Astrocyte (in vitro differentiated cells and primary cell): ENCODE measurements at regions not wholly inside any gene's neighbourhood (a gene's known extent, or its start where the extent isn't known, plus 50 kb on each side); places are given as distances from the start of the nearest gene placed in this dataset.

Source experiments
- DNase-seq: peaks from one replicate; pipeline ENCODE4 v3.0.0-alpha.2; 2010; ENCODE audit warnings: low read depth
- FAIRE-seq: peaks from 2 replicates; lab custom pipeline; 2011; peaks lifted over from hg19 to GRCh38; lab: Jason Lieb, UNC
- H2AFZ ChIP-seq: 2 replicates; pipeline ENCODE4 v1.6.0; 2012; ENCODE audit warnings: low read depth, low read length, inconsistent platforms
- H3K27ac ChIP-seq: 2 replicates; pipeline ENCODE4 v1.5.1; 2011; ENCODE audit warnings: low read depth, low read length, inconsistent platforms
- H3K27me3 ChIP-seq: 2 replicates; pipeline ENCODE4 v1.6.0; 2011; ENCODE audit warnings: low read length, inconsistent platforms; ENCODE audit not compliant: insufficient read depth
- H3K36me3 ChIP-seq: 2 replicates; pipeline ENCODE4 v1.5.1; 2011; ENCODE audit warnings: low read length, inconsistent platforms; ENCODE audit not compliant: insufficient read depth
- H3K4me1 ChIP-seq: 2 replicates; pipeline ENCODE4 v1.5.1; 2011; ENCODE audit warnings: low read length, inconsistent platforms; ENCODE audit not compliant: insufficient read depth
- H3K4me2 ChIP-seq: 2 replicates; pipeline ENCODE4 v1.6.0; 2012; ENCODE audit warnings: low read length, inconsistent platforms
- H3K4me3 ChIP-seq: 2 replicates; pipeline ENCODE4 v1.5.1; 2011; ENCODE audit warnings: low read depth, mild to moderate bottlenecking, low read length, inconsistent platforms; ENCODE audit not compliant: insufficient read depth
- H3K79me2 ChIP-seq: 2 replicates; pipeline ENCODE4 v1.6.0; 2012; ENCODE audit warnings: mild to moderate bottlenecking, low read length, inconsistent platforms; ENCODE audit not compliant: insufficient read depth
- H3K9ac ChIP-seq: 2 replicates; pipeline ENCODE4 v1.6.0; 2012; ENCODE audit warnings: mild to moderate bottlenecking, low read length, inconsistent platforms
- H3K9me3 ChIP-seq: 2 replicates; pipeline ENCODE4 v1.5.1; 2012; ENCODE audit warnings: low read depth, mild to moderate bottlenecking, low read length, inconsistent platforms; ENCODE audit not compliant: insufficient read depth
- H4K20me1 ChIP-seq: 2 replicates; pipeline ENCODE4 v1.6.0; 2012; ENCODE audit warnings: low read length, inconsistent platforms; ENCODE audit not compliant: insufficient read depth
- H3K27ac Mint-ChIP-seq: one replicate; pipeline ENCODE4 v1.8.0; 2021; ENCODE audit warnings: mild to moderate bottlenecking, mixed read lengths; ENCODE audit not compliant: unreplicated experiment
- H3K27me3 Mint-ChIP-seq: one replicate; pipeline ENCODE4 v1.8.0; 2021; ENCODE audit warnings: low read depth, mixed read lengths; ENCODE audit not compliant: unreplicated experiment
- H3K36me3 Mint-ChIP-seq: one replicate; pipeline ENCODE4 v1.8.0; 2021; ENCODE audit warnings: low read depth, mixed read lengths; ENCODE audit not compliant: unreplicated experiment
- H3K4me1 Mint-ChIP-seq: one replicate; pipeline ENCODE4 v1.8.0; 2021; ENCODE audit warnings: low read depth, mixed read lengths; ENCODE audit not compliant: unreplicated experiment
- H3K4me3 Mint-ChIP-seq: one replicate; pipeline ENCODE4 v1.8.0; 2021; ENCODE audit warnings: mild to moderate bottlenecking, moderate library complexity, mixed read lengths; ENCODE audit not compliant: unreplicated experiment
- H3K9me3 Mint-ChIP-seq: one replicate; pipeline ENCODE4 v1.8.0; 2021; ENCODE audit warnings: mild to moderate bottlenecking, mixed read lengths; ENCODE audit not compliant: unreplicated experiment
- EZH2 ChIP-seq: IDR thresholded peaks from 2 replicates; pipeline ENCODE4 v1.6.1; 2012; ENCODE audit warnings: mild to moderate bottlenecking, low read length, inconsistent platforms; ENCODE audit not compliant: insufficient read depth
- TF ChIP-seq, protein P1 (sequence below): IDR thresholded peaks from 2 replicates; pipeline ENCODE4 v1.5.1; 2011; ENCODE audit warnings: low read depth, mild to moderate bottlenecking, inconsistent platforms, low read length, moderate library complexity; ENCODE audit not compliant: insufficient read depth

DNA sequence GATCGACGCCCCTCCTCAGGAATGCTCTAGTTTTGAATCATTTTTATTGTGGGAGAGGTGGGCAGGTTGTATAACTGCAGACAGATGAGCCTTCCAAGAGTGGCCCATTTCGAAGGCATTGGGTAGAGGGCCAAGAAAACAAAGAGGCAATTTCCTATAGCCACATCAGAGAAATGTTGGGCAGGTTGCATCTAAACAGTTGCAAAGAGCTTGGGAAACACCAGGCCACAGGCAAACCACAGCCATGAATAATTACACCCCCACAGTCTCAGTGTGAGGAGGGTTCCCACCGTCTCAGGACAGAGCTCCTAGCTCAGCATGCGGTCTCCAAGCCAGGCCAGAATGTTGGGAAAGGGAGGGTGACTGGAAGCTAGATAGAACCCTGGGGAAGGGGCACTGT lies 257.3 kb downstream of the ABHD5 start:
- no peaks in the 10 kb centered on the region for H3K79me2 ChIP-seq
- H3K27me3 Mint-ChIP-seq, result peaks cover 24% of the 10 kb centered on the region
- peaks cover 10% of the 10 kb centered on the region for H3K4me1 Mint-ChIP-seq
- H3K4me1 ChIP-seq, result no peaks in the 10 kb centered on the region
- no peak overlapping the region for H3K4me2 ChIP-seq
- DNase-seq (peak; percentile 42), FAIRE-seq (no peak)
- peaks cover 11% of the 10 kb centered on the region for H3K9me3 Mint-ChIP-seq
- no peaks in the 10 kb centered on the region for H4K20me1 ChIP-seq
- H3K36me3 ChIP-seq, result no peaks in the 10 kb centered on the region
- no peak overlapping the region for H3K9ac ChIP-seq
- H3K27me3 ChIP-seq, result peaks cover 5% of the 10 kb centered on the region
- TF ChIP-seq, protein P1, sequence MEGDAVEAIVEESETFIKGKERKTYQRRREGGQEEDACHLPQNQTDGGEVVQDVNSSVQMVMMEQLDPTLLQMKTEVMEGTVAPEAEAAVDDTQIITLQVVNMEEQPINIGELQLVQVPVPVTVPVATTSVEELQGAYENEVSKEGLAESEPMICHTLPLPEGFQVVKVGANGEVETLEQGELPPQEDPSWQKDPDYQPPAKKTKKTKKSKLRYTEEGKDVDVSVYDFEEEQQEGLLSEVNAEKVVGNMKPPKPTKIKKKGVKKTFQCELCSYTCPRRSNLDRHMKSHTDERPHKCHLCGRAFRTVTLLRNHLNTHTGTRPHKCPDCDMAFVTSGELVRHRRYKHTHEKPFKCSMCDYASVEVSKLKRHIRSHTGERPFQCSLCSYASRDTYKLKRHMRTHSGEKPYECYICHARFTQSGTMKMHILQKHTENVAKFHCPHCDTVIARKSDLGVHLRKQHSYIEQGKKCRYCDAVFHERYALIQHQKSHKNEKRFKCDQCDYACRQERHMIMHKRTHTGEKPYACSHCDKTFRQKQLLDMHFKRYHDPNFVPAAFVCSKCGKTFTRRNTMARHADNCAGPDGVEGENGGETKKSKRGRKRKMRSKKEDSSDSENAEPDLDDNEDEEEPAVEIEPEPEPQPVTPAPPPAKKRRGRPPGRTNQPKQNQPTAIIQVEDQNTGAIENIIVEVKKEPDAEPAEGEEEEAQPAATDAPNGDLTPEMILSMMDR, result no peak
- TF ChIP-seq EZH2, result no peak
- H3K4me3 Mint-ChIP-seq, result no peak overlapping the region
- no peak overlapping the region for H3K4me3 ChIP-seq
- H3K27ac Mint-ChIP-seq, result no peak overlapping the region
- H3K9me3 ChIP-seq, result no peaks in the 10 kb centered on the region
- no peak overlapping the region for H2AFZ ChIP-seq
- no peak overlapping the region for H3K27ac ChIP-seq
- peaks cover 4% of the 10 kb centered on the region for H3K36me3 Mint-ChIP-seq

DNA sequence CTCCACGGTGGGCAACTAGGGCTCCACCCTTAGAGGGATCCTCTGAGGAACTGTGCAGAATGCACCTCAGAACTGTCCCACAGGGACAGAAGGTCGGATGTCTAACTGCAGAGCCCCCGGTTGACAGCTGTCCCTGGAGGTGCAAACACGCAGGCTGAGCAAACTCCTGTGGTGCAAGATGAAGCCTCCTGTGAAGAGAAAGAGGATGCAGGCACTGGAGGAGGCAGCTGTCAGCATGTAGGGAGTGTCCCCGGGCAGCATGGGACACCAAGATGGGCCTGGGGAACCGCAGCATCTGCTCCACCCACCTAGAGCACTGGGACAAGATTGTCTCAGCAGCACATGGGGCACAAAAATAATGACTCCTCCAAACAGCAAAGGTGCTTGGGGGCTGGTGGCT lies 258.9 kb downstream of the ABHD5 start:
- H3K36me3 ChIP-seq, result no peaks in the 10 kb centered on the region

GRCh38 chr3:43950775-43951174 lies 260.0 kb downstream of the ABHD5 start:
- Mint-ChIP-seq H3K36me3 (no peaks in the 10 kb centered on the region), H3K27ac (no peak overlapping the region), H3K27me3 (peaks cover 23% of the 10 kb centered on the region), H3K9me3 (no peaks in the 10 kb centered on the region), H3K4me1 (peaks cover 19% of the 10 kb centered on the region), H3K4me3 (no peak overlapping the region)
- Histone ChIP-seq H2AFZ (no peak overlapping the region), H3K4me3 (no peak overlapping the region), H3K4me2 (no peak overlapping the region), H3K27ac (no peak overlapping the region), H3K79me2 (no peaks in the 10 kb centered on the region), H3K36me3 (no peaks in the 10 kb centered on the region), H3K27me3 (peaks cover 10% of the 10 kb centered on the region), H3K4me1 (peaks cover 6% of the 10 kb centered on the region), H3K9ac (no peak overlapping the region), H3K9me3 (no peaks in the 10 kb centered on the region), H4K20me1 (no peaks in the 10 kb centered on the region)
- DNase-seq (no peak), FAIRE-seq (no peak)
- TF ChIP-seq, protein P1, result no peak
- no peak for TF ChIP-seq EZH2

More for the DNA sequence above, 258.9 kb downstream of the ABHD5 start:
- no peak for FAIRE-seq
- no peak for TF ChIP-seq EZH2
- TF ChIP-seq, protein P1, result no peak
- H3K4me3 Mint-ChIP-seq, result no peak overlapping the region
- Histone ChIP-seq H3K9me3 (no peaks in the 10 kb centered on the region), H3K4me2 (no peak overlapping the region), H2AFZ (no peak overlapping the region), H3K4me3 (no peak overlapping the region), H3K79me2 (no peaks in the 10 kb centered on the region), H3K9ac (no peak overlapping the region), H3K27ac (no peak overlapping the region), H4K20me1 (no peaks in the 10 kb centered on the region), H3K27me3 (peaks cover 5% of the 10 kb centered on the region), H3K4me1 (peaks cover 6% of the 10 kb centered on the region)
- H3K27ac Mint-ChIP-seq, result no peak overlapping the region
- H3K36me3 Mint-ChIP-seq, result peaks cover 4% of the 10 kb centered on the region
- peaks cover 22% of the 10 kb centered on the region for H3K27me3 Mint-ChIP-seq
- H3K9me3 Mint-ChIP-seq, result peaks cover 7% of the 10 kb centered on the region
- no peak for DNase-seq
- peaks cover 19% of the 10 kb centered on the region for H3K4me1 Mint-ChIP-seq
